ENCODE measurements at regions not wholly inside any gene's neighbourhood (a gene's known extent, or its start where the extent isn't known, plus 50 kb on each side); places are given as distances from the start of the nearest gene placed in this dataset.

- intact Hi-C loops (cut with DNase I): no loop called here
- Histone ChIP-seq H3K27ac (no peak overlapping the region), H3K36me3 (no peaks in the 10 kb centered on the region), H3K27me3 (replicated peaks; ENCODE audit: insufficient read depth) (no peaks in the 10 kb centered on the region), H3K4me3 (no peak overlapping the region), H3K4me1 (replicated peaks) (no peaks in the 10 kb centered on the region), H3K9me3 (no peaks in the 10 kb centered on the region)
- no peak for DNase-seq (ENCODE audit: low spot score)
- TF ChIP-seq POLR2A (IDR thresholded peaks at IDR 0.05): no peak
- TF ChIP-seq CTCF (IDR thresholded peaks at IDR 0.05): no peak
- no peak for TF ChIP-seq POLR2AphosphoS5 (IDR thresholded peaks at IDR 0.05)
- WGBS: 62% methylated on average over 5 of the region's 5 CpGs
Measured at GRCh38 chr14:84988357-84988756, 541.6 kb upstream of the FLRT2 start.

- Histone ChIP-seq H3K4me3 (no peak overlapping the region), H3K4me1 (replicated peaks) (no peaks in the 10 kb centered on the region), H3K27ac (no peak overlapping the region), H3K9me3 (no peaks in the 10 kb centered on the region), H3K27me3 (replicated peaks; ENCODE audit: insufficient read depth) (no peaks in the 10 kb centered on the region), H3K36me3 (no peaks in the 10 kb centered on the region)
- TF ChIP-seq POLR2AphosphoS5 (IDR thresholded peaks at IDR 0.05) (no peak), POLR2A (IDR thresholded peaks at IDR 0.05) (no peak), CTCF (IDR thresholded peaks at IDR 0.05) (no peak)
- intact Hi-C loops (cut with DNase I): no loop called here
- no peak for DNase-seq (ENCODE audit: low spot score)
- WGBS: 71% methylated on average over 1 of the region's 1 CpG
Measured at GRCh38 chr14:84991021-84991420, 538.9 kb upstream of the FLRT2 start.

- DNase-seq (ENCODE audit: low spot score): no peak
- Histone ChIP-seq H3K9me3 (no peaks in the 10 kb centered on the region), H3K36me3 (no peaks in the 10 kb centered on the region), H3K27me3 (replicated peaks; ENCODE audit: insufficient read depth) (no peaks in the 10 kb centered on the region), H3K4me1 (replicated peaks) (no peaks in the 10 kb centered on the region), H3K4me3 (no peak overlapping the region), H3K27ac (no peak overlapping the region)
- intact Hi-C loops (cut with DNase I): no loop called here
- TF ChIP-seq CTCF (IDR thresholded peaks at IDR 0.05) (no peak), POLR2AphosphoS5 (IDR thresholded peaks at IDR 0.05) (no peak), POLR2A (IDR thresholded peaks at IDR 0.05) (no peak)
Measured at GRCh38 chr14:84998216-84998615, 531.7 kb upstream of the FLRT2 start.

- H3K27me3 ChIP-seq (replicated peaks; ENCODE audit: insufficient read depth): no peaks in the 10 kb centered on the region
- no peak for DNase-seq (ENCODE audit: low spot score)
- H3K27ac ChIP-seq: no peak overlapping the region
- no peaks in the 10 kb centered on the region for H3K36me3 ChIP-seq
- no peaks in the 10 kb centered on the region for H3K9me3 ChIP-seq
- no peaks in the 10 kb centered on the region for H3K4me1 ChIP-seq (replicated peaks)
- WGBS: 64% methylated on average over 1 of the region's 1 CpG
- no peak for TF ChIP-seq POLR2AphosphoS5 (IDR thresholded peaks at IDR 0.05)
- intact Hi-C loops (cut with DNase I): no loop called here
- no peak overlapping the region for H3K4me3 ChIP-seq
Measured at GRCh38 chr14:85002846-85003245, 527.1 kb upstream of the FLRT2 start.

GRCh38 chr14:85003805-85004204, 526.1 kb upstream of the FLRT2 start:
- DNase-seq (ENCODE audit: low spot score): no peak
- TF ChIP-seq POLR2AphosphoS5 (IDR thresholded peaks at IDR 0.05) (no peak), POLR2A (IDR thresholded peaks at IDR 0.05) (no peak), CTCF (IDR thresholded peaks at IDR 0.05) (no peak)
- H3K27me3 ChIP-seq (replicated peaks; ENCODE audit: insufficient read depth): no peaks in the 10 kb centered on the region
- intact Hi-C loops (cut with DNase I): no loop called here
- no peak overlapping the region for H3K4me3 ChIP-seq
- H3K36me3 ChIP-seq: no peaks in the 10 kb centered on the region
- H3K9me3 ChIP-seq: no peaks in the 10 kb centered on the region
- H3K4me1 ChIP-seq (replicated peaks): no peaks in the 10 kb centered on the region
- no peak overlapping the region for H3K27ac ChIP-seq

Data from prostate gland (tissue), 2 donors.